ENCODE measurements at regions not wholly inside any gene's neighbourhood (a gene's known extent, or its start where the extent isn't known, plus 50 kb on each side); places are given as distances from the start of the nearest gene placed in this dataset.

- no peak overlapping the region for H3K27ac Mint-ChIP-seq (ENCODE audit: unreplicated experiment)
- no peaks in the 10 kb centered on the region for H3K36me3 Mint-ChIP-seq (ENCODE audit: low read depth, unreplicated experiment)
- no peak overlapping the region for H3K27ac ChIP-seq (ENCODE audit: low read depth, low read length)
- H3K36me3 ChIP-seq (ENCODE audit: insufficient read depth, low read length), result no peaks in the 10 kb centered on the region
- H3K4me3 ChIP-seq (ENCODE audit: insufficient read depth, low read depth, low read length), result no peak overlapping the region
- no peak overlapping the region for H2AFZ ChIP-seq (ENCODE audit: low read depth, low read length)
- no peaks in the 10 kb centered on the region for H3K4me1 ChIP-seq (ENCODE audit: insufficient read depth, low read length)
- DNase-seq (ENCODE audit: low read depth), result no peak
- no peaks in the 10 kb centered on the region for H3K9me3 Mint-ChIP-seq (ENCODE audit: unreplicated experiment)
- H3K9ac ChIP-seq (ENCODE audit: low read length), result no peak overlapping the region
- H3K79me2 ChIP-seq (ENCODE audit: insufficient read depth, low read length), result no peaks in the 10 kb centered on the region
- no peak for FAIRE-seq
- H3K4me2 ChIP-seq (ENCODE audit: low read length), result no peak overlapping the region
- peaks cover 1% of the 10 kb centered on the region for H3K4me1 Mint-ChIP-seq (ENCODE audit: low read depth, unreplicated experiment)
- TF ChIP-seq EZH2 (IDR thresholded peaks at IDR 0.05; ENCODE audit: insufficient read depth, low read length), result no peak
- TF ChIP-seq, protein P1, sequence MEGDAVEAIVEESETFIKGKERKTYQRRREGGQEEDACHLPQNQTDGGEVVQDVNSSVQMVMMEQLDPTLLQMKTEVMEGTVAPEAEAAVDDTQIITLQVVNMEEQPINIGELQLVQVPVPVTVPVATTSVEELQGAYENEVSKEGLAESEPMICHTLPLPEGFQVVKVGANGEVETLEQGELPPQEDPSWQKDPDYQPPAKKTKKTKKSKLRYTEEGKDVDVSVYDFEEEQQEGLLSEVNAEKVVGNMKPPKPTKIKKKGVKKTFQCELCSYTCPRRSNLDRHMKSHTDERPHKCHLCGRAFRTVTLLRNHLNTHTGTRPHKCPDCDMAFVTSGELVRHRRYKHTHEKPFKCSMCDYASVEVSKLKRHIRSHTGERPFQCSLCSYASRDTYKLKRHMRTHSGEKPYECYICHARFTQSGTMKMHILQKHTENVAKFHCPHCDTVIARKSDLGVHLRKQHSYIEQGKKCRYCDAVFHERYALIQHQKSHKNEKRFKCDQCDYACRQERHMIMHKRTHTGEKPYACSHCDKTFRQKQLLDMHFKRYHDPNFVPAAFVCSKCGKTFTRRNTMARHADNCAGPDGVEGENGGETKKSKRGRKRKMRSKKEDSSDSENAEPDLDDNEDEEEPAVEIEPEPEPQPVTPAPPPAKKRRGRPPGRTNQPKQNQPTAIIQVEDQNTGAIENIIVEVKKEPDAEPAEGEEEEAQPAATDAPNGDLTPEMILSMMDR (IDR thresholded peaks at IDR 0.05; ENCODE audit: insufficient read depth, low read depth, low read length), result no peak
- H3K27me3 Mint-ChIP-seq (ENCODE audit: low read depth, unreplicated experiment), result no peaks in the 10 kb centered on the region
- H4K20me1 ChIP-seq (ENCODE audit: insufficient read depth, low read length), result no peaks in the 10 kb centered on the region
- H3K9me3 ChIP-seq (ENCODE audit: insufficient read depth, low read depth, low read length), result no peaks in the 10 kb centered on the region
- H3K4me3 Mint-ChIP-seq (ENCODE audit: unreplicated experiment), result no peak overlapping the region
- no peaks in the 10 kb centered on the region for H3K27me3 ChIP-seq (ENCODE audit: insufficient read depth, low read length)
Observed at GRCh38 chr3:161793194-161793930, 296.8 kb downstream of the OTOL1 start.

DNA sequence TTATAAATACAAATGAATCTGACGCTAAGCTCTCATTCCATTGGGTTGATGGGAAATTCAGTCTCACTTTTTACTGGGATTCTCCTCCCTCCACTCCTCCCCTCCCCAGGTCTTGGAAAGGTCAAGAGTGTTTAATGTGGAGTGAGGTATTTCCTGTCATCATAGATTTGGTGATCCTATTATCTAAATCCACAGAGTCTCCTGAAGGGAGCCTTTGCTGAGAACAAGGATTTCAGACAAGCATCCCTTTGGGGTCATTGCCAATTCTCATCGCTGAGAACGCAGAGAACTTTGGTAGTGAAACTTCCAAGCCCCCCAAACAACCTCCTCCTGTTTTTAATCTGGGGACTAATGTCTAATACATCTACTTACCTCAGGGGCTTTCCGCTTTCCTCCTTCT, 297.9 kb downstream of the OTOL1 start:
- no peaks in the 10 kb centered on the region for H3K9me3 ChIP-seq (ENCODE audit: insufficient read depth, low read depth, low read length)
- Mint-ChIP-seq H3K27me3 (ENCODE audit: low read depth, unreplicated experiment) (no peaks in the 10 kb centered on the region), H3K4me1 (ENCODE audit: low read depth, unreplicated experiment) (peaks cover 1% of the 10 kb centered on the region), H3K27ac (ENCODE audit: unreplicated experiment) (no peak overlapping the region), H3K36me3 (ENCODE audit: low read depth, unreplicated experiment) (no peaks in the 10 kb centered on the region), H3K4me3 (ENCODE audit: unreplicated experiment) (no peak overlapping the region), H3K9me3 (ENCODE audit: unreplicated experiment) (no peaks in the 10 kb centered on the region)
- H3K4me2 ChIP-seq (ENCODE audit: low read length), result no peak overlapping the region
- DNase-seq (ENCODE audit: low read depth), result no peak
- TF ChIP-seq, protein P1 (IDR thresholded peaks at IDR 0.05; ENCODE audit: insufficient read depth, low read depth, low read length), result no peak
- TF ChIP-seq EZH2 (IDR thresholded peaks at IDR 0.05; ENCODE audit: insufficient read depth, low read length), result no peak
- H3K27me3 ChIP-seq (ENCODE audit: insufficient read depth, low read length), result no peaks in the 10 kb centered on the region
- no peaks in the 10 kb centered on the region for H3K4me1 ChIP-seq (ENCODE audit: insufficient read depth, low read length)
- H3K27ac ChIP-seq (ENCODE audit: low read depth, low read length), result no peak overlapping the region
- no peaks in the 10 kb centered on the region for H3K79me2 ChIP-seq (ENCODE audit: insufficient read depth, low read length)
- FAIRE-seq, result no peak
- no peak overlapping the region for H2AFZ ChIP-seq (ENCODE audit: low read depth, low read length)
- no peak overlapping the region for H3K9ac ChIP-seq (ENCODE audit: low read length)
- H3K4me3 ChIP-seq (ENCODE audit: insufficient read depth, low read depth, low read length), result no peak overlapping the region
- no peaks in the 10 kb centered on the region for H3K36me3 ChIP-seq (ENCODE audit: insufficient read depth, low read length)
- H4K20me1 ChIP-seq (ENCODE audit: insufficient read depth, low read length), result no peaks in the 10 kb centered on the region

DNA sequence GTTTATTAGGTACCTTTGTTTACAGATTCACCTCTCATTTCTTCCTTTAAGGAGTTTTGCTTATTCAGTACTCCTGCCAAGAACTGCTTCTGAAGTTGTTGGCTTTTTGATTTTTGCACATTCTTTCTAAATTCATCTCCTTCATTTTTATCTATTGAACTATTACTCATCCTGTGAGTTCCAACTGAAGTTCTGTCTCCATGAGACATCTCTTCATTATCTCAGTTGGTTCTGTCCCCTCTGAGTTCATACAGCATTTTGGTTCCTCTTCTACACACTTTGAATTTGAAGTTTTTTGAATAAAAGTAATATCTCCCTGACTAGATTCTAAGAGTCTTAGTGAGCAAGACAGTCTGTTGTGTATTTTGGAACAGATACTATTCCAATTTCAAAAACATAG, 299.7 kb downstream of the OTOL1 start:
- H3K27me3 Mint-ChIP-seq (ENCODE audit: low read depth, unreplicated experiment), result no peaks in the 10 kb centered on the region
- no peaks in the 10 kb centered on the region for H3K36me3 Mint-ChIP-seq (ENCODE audit: low read depth, unreplicated experiment)
- H3K9ac ChIP-seq (ENCODE audit: low read length), result no peak overlapping the region
- no peak overlapping the region for H2AFZ ChIP-seq (ENCODE audit: low read depth, low read length)
- H3K79me2 ChIP-seq (ENCODE audit: insufficient read depth, low read length), result no peaks in the 10 kb centered on the region
- no peak overlapping the region for H3K27ac ChIP-seq (ENCODE audit: low read depth, low read length)
- H4K20me1 ChIP-seq (ENCODE audit: insufficient read depth, low read length), result no peaks in the 10 kb centered on the region
- H3K4me3 ChIP-seq (ENCODE audit: insufficient read depth, low read depth, low read length), result no peak overlapping the region
- FAIRE-seq (no peak), DNase-seq (ENCODE audit: low read depth) (no peak)
- H3K9me3 Mint-ChIP-seq (ENCODE audit: unreplicated experiment), result peaks cover 3% of the 10 kb centered on the region
- H3K27me3 ChIP-seq (ENCODE audit: insufficient read depth, low read length), result no peaks in the 10 kb centered on the region
- H3K36me3 ChIP-seq (ENCODE audit: insufficient read depth, low read length), result no peaks in the 10 kb centered on the region
- H3K4me1 ChIP-seq (ENCODE audit: insufficient read depth, low read length), result no peaks in the 10 kb centered on the region
- no peaks in the 10 kb centered on the region for H3K9me3 ChIP-seq (ENCODE audit: insufficient read depth, low read depth, low read length)
- H3K4me3 Mint-ChIP-seq (ENCODE audit: unreplicated experiment), result no peak overlapping the region
- peaks cover 1% of the 10 kb centered on the region for H3K4me1 Mint-ChIP-seq (ENCODE audit: low read depth, unreplicated experiment)
- no peak overlapping the region for H3K27ac Mint-ChIP-seq (ENCODE audit: unreplicated experiment)
- no peak overlapping the region for H3K4me2 ChIP-seq (ENCODE audit: low read length)
- TF ChIP-seq, protein P1 (IDR thresholded peaks at IDR 0.05; ENCODE audit: insufficient read depth, low read depth, low read length), result no peak
- no peak for TF ChIP-seq EZH2 (IDR thresholded peaks at IDR 0.05; ENCODE audit: insufficient read depth, low read length)
